ENCODE measurements at regions not wholly inside any gene's neighbourhood (a gene's known extent, or its start where the extent isn't known, plus 50 kb on each side); places are given as distances from the start of the nearest gene placed in this dataset.
"Not testable (repeated sequence)": the region's sequence is repeated elsewhere in the genome, so short reads cannot be mapped to it uniquely, and the experiment has no call there.

GRCh38 chr12:127810459-127810858 is 456.5 kb upstream of the TMEM132C start:
- DNase-seq (ENCODE audit: low spot score): not testable (repeated sequence)

- DNase-seq (ENCODE audit: low spot score): no peak
Measured at GRCh38 chr12:127811988-127812387, 455.0 kb upstream of the TMEM132C start.

GRCh38 chr12:127813147-127813546 is 453.8 kb upstream of the TMEM132C start:
- no peak for DNase-seq (ENCODE audit: low spot score)

- no peak for DNase-seq (ENCODE audit: low spot score)
Measured at GRCh38 chr12:127819056-127819455, 447.9 kb upstream of the TMEM132C start.

GRCh38 chr12:127820271-127820670 is 446.7 kb upstream of the TMEM132C start:
- DNase-seq (ENCODE audit: low spot score): no peak

GRCh38 chr12:127820846-127821245 is 446.1 kb upstream of the TMEM132C start:
- no peak for DNase-seq (ENCODE audit: low spot score)

- no peak for DNase-seq (ENCODE audit: low spot score)
Measured at GRCh38 chr12:127822809-127823411, 444.1 kb upstream of the TMEM132C start.

- DNase-seq (ENCODE audit: low spot score): no peak
Measured at GRCh38 chr12:127823801-127824200, 443.2 kb upstream of the TMEM132C start.

- no peak for DNase-seq (ENCODE audit: low spot score)
Measured at GRCh38 chr12:127829281-127830064, 437.5 kb upstream of the TMEM132C start.

- no peak for DNase-seq (ENCODE audit: low spot score)
Measured at GRCh38 chr12:127830065-127830460, 436.9 kb upstream of the TMEM132C start.

GRCh38 chr12:127830730-127831129 is 436.2 kb upstream of the TMEM132C start:
- no peak for DNase-seq (ENCODE audit: low spot score)

- no peak for DNase-seq (ENCODE audit: low spot score)
Measured at GRCh38 chr12:127832172-127832571, 434.8 kb upstream of the TMEM132C start.

GRCh38 chr12:127836802-127837201 is 430.2 kb upstream of the TMEM132C start:
- DNase-seq (ENCODE audit: low spot score): not testable (repeated sequence)

- DNase-seq (ENCODE audit: low spot score): no peak
Measured at GRCh38 chr12:127857661-127858060, 409.3 kb upstream of the TMEM132C start.

GRCh38 chr12:127860536-127860935 is 406.4 kb upstream of the TMEM132C start:
- no peak for DNase-seq (ENCODE audit: low spot score)

- no peak for DNase-seq (ENCODE audit: low spot score)
Measured at GRCh38 chr12:127861406-127861805, 405.6 kb upstream of the TMEM132C start.

- no peak for DNase-seq (ENCODE audit: low spot score)
Measured at GRCh38 chr12:127873306-127873705, 393.7 kb upstream of the TMEM132C start.

GRCh38 chr12:127881371-127882140 is 385.4 kb upstream of the TMEM132C start:
- DNase-seq (ENCODE audit: low spot score): no peak

- DNase-seq (ENCODE audit: low spot score): no peak
Measured at GRCh38 chr12:127883013-127883412, 384.0 kb upstream of the TMEM132C start.

- no peak for DNase-seq (ENCODE audit: low spot score)
Measured at GRCh38 chr12:127885954-127886750, 380.8 kb upstream of the TMEM132C start.

- DNase-seq (ENCODE audit: low spot score): no peak
Measured at GRCh38 chr12:127886827-127887226, 380.1 kb upstream of the TMEM132C start.
